Epidermal melanocyte (primary cell): ENCODE measurements at regions not wholly inside any gene's neighbourhood (a gene's known extent, or its start where the extent isn't known, plus 50 kb on each side); places are given as distances from the start of the nearest gene placed in this dataset.
"Not testable (repeated sequence)": the region's sequence is repeated elsewhere in the genome, so short reads cannot be mapped to it uniquely, and the experiment has no call there.

Experiments
- DNase-seq: peaks from one replicate; pipeline ENCODE4 v3.0.0; 2011; ENCODE audit warnings: low spot score; ENCODE audit not compliant: insufficient read length

DNA sequence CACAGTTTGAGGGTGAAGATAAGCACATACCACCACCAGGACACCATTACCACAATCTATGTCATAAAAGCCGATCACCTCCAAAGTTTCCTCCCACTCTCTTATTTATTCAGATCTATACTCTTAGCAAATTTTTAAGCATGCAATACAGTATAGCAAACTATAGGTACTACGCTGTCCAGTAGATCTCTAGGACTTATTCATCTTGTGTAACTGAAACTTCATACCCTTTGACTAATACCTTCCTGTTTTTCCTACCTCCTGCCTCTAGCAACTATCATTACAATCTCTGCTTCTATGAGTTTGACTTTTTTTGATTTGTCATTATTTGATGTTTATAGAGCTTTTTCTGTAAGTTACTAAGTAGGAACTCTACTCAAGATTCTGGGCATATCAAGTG, 84.5 kb upstream of the MANSC4 start:
- no peak for DNase-seq

DNA sequence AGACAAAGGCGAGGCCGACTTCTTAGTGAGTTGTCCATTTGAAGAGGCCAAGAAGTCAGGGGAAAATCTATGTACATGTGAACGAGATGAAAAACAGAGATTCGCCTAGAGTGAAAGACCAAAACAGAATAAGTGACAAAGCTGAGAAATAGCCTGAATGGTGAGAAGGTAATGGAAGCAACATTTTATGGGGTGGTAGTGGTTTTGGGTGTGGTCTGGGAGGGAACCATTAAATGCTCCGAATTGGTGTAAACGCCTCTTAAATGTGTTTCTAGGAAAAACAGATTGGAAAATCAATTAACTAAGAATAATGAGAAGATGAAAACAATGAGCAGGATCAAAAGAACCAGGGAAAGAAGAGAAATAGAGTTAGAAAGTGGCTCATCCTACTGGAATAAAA, 83.8 kb upstream of the MANSC4 start:
- DNase-seq: no peak

DNA sequence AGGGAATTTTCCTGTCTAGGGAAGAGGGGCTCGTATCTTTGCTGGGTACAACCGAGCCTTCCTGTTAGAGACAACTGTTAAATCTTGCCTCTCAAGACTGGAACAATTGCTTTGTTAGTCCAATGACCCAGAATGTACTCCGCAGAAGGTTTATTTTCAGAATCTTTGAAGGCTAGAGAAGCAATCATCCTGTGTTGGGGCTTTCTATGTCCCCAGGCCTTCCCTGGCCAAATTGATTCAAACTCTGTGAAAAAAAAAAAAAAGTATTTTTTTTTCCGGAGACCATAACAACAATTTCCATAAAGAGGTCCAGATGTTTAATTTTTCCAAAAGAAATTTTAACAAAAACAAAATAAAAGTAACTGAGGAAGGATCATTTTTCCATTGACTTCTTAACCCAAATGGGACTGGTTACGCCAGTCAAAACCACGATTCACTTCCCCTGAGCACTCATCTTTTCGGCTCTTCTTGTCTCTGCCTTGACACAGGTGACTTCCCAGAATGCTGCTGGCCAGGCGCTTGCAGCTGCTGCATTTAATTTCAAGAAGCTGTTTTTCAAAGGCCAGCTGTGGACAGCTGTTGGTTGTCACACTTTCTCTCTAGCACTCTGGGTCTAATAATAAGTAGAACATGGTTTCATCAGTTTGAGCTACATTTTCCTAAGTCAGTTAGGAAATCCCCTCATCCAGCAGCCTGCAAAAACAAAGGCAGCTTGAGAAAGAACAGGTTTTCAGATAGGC, 81.6 kb upstream of the MANSC4 start:
- DNase-seq: no peak

DNA sequence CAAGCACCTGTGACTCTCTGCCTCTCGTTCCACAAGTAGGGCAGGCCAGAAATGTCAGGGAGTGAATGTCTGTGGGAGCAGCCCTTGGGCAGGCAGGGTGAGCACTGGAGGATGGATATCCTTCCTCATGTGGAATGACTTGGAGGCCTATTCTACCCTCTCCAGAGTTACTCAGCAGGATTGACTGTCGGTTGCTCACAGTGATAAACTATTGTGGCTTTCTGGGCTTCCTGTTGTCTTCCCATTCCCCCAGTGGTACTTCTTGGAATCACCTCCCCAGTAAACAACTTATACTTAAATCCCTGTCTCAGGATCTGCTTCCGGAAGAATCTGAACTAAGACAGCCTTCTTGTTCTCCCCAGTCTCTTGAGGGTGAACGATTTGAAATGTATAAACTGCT, 79.6 kb upstream of the MANSC4 start:
- DNase-seq: no peak

DNA sequence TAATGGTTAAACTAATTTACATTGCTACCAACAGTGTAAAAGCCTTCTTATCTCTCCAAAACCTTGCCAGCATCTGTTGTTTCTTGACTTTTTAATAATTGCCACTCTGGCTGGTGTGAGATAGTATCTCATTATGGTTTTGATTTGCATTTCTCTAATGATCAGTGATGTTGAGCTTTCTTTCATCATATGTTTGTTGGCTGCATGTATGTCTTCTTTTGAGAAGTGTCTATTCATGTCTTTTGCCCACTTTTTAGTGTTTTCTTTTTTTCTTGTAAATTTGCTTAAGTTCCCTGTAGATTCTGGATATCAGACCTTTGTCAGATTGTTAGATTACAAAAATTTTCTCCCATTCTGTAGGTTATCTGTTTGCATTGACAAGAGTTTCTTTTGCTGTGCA, 77.0 kb upstream of the MANSC4 start:
- DNase-seq: not testable (repeated sequence)

DNA sequence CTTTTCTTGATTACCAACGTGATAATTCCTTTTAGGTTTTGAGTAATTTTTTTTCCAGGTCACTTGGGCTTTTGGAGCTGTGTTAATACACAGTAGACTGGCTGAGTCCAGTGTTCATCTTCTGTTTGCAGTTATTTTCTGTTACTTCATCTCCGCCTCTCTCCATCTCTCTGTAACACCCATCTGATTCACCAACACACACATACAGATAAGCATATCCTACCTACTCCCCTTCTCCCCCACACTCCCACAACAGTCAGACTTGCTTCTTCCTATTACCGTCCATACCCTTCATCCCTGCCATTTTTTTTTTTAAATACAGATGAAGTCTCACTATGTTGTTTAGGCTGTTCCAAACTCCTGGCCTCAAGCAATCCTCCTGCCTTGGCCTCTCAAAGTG, 72.7 kb upstream of the MANSC4 start:
- DNase-seq: no peak
